MCF 10A (cell line): ENCODE measurements at regions not wholly inside any gene's neighbourhood (a gene's known extent, or its start where the extent isn't known, plus 50 kb on each side); places are given as distances from the start of the nearest gene placed in this dataset.
A peak's percentile ranks its signal among the peaks of the same experiment; 100 is the strongest.
"Not testable (repeated sequence)": the region's sequence is repeated elsewhere in the genome, so short reads cannot be mapped to it uniquely, and the experiment has no call there.

Experiments used
- BruUV-seq: library from RNA; stranded (reverse); fragments of 400-500 nt; replicated peaks from 2 replicates; lab custom pipeline; 2021; lab: Mats Ljungman, UMichigan
- CTCF ChIA-PET: fragments of 300-600 bp; sonication (Branson Sonifier 250); formaldehyde crosslinking; extraction: SDS; loops from one replicate; lab custom pipeline; 2021; ENCODE audit warnings: antibody characterized with exemption, inconsistent platforms; lab: Yijun Ruan, JAX
- POLR2A ChIA-PET: fragments of 300-600, 350-650 bp; sonication (Branson Sonifier 250); formaldehyde crosslinking; extraction: SDS; loops from one replicate; lab custom pipeline; 2020; ENCODE audit warnings: antibody characterized with exemption, inconsistent platforms; lab: Yijun Ruan, JAX
- DNase-seq: peaks from one replicate; pipeline ENCODE4 v3.0.0-alpha.2; 2018; ENCODE audit not compliant: unreplicated experiment
- H3K27ac Mint-ChIP-seq: one replicate; pipeline ENCODE4 v1.8.0; 2022; ENCODE audit warnings: mild to moderate bottlenecking, low read depth, mixed read lengths; ENCODE audit not compliant: unreplicated experiment
- H3K27me3 Mint-ChIP-seq: one replicate; pipeline ENCODE4 v1.8.0; 2022; ENCODE audit warnings: mixed read lengths; ENCODE audit not compliant: insufficient read depth, unreplicated experiment
- H3K36me3 Mint-ChIP-seq: one replicate; pipeline ENCODE4 v1.8.0; 2022; ENCODE audit warnings: mild to moderate bottlenecking, moderate library complexity, mixed read lengths; ENCODE audit not compliant: insufficient read depth, unreplicated experiment
- H3K4me1 Mint-ChIP-seq: one replicate; pipeline ENCODE4 v1.8.0; 2022; ENCODE audit warnings: mixed read lengths; ENCODE audit not compliant: insufficient read depth, unreplicated experiment
- H3K4me3 Mint-ChIP-seq: one replicate; pipeline ENCODE4 v1.8.0; 2022; ENCODE audit warnings: mild to moderate bottlenecking, moderate library complexity, mixed read lengths; ENCODE audit not compliant: unreplicated experiment
- H3K9me3 Mint-ChIP-seq: one replicate; pipeline ENCODE4 v1.8.0; 2022; ENCODE audit warnings: mixed read lengths; ENCODE audit not compliant: unreplicated experiment
- intact Hi-C: fragments of 100-400 bp; cut with micrococcal nuclease; formaldehyde crosslinking; loops from 2 replicates; pipeline ENCODE4 v1.14.1; 2022
- TF ChIP-seq, protein P1 (sequence below): fragments of 200-600 bp; IDR thresholded peaks from one replicate; pipeline ENCODE4 v1.8.0; 2022; ENCODE audit warnings: antibody characterized with exemption, mild to moderate bottlenecking; ENCODE audit not compliant: unreplicated experiment

DNA sequence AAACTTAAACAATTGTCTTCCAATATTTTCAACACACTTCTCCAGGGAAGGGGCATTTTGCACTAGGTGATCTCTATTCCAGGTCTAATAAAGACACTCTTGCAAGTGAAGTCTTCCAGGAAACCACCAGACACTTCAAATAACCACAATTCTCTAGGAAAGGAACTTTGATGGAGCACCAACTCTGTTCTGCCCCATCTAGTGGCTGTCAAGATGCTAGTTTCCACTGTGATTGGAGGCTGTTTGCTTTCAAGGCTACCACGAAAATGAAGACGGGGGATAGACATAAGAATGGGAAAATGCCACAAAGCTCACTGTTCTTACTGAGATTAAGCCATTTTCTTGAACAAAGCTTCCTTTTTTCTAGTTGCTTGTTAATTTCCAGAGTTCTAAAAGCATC, 100.6 kb upstream of the F9 start:
- no peak overlapping the region for H3K4me3 Mint-ChIP-seq
- no peaks in the 10 kb centered on the region for H3K9me3 Mint-ChIP-seq
- intact Hi-C loops, result loop anchor here (1.0 to 10.0 kb wide), 2 partner anchors 304 to 585 kb away; no protein-coding TSS in a partner anchor
- BruUV-seq, result no TSS peak
- ChIA-PET POLR2A (no interaction called here), CTCF (interaction anchor here (0.6 to 1.9 kb wide), 10 partner anchors 9 to 588 kb away, joined by 3 to 6 read pairs (median 3); no protein-coding TSS in a partner anchor)
- H3K27ac Mint-ChIP-seq, result no peak overlapping the region
- no peaks in the 10 kb centered on the region for H3K4me1 Mint-ChIP-seq
- TF ChIP-seq, protein P1, sequence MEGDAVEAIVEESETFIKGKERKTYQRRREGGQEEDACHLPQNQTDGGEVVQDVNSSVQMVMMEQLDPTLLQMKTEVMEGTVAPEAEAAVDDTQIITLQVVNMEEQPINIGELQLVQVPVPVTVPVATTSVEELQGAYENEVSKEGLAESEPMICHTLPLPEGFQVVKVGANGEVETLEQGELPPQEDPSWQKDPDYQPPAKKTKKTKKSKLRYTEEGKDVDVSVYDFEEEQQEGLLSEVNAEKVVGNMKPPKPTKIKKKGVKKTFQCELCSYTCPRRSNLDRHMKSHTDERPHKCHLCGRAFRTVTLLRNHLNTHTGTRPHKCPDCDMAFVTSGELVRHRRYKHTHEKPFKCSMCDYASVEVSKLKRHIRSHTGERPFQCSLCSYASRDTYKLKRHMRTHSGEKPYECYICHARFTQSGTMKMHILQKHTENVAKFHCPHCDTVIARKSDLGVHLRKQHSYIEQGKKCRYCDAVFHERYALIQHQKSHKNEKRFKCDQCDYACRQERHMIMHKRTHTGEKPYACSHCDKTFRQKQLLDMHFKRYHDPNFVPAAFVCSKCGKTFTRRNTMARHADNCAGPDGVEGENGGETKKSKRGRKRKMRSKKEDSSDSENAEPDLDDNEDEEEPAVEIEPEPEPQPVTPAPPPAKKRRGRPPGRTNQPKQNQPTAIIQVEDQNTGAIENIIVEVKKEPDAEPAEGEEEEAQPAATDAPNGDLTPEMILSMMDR, result peak; percentile 19
- no peaks in the 10 kb centered on the region for H3K27me3 Mint-ChIP-seq
- no peaks in the 10 kb centered on the region for H3K36me3 Mint-ChIP-seq
- peak; percentile 14 for DNase-seq

DNA sequence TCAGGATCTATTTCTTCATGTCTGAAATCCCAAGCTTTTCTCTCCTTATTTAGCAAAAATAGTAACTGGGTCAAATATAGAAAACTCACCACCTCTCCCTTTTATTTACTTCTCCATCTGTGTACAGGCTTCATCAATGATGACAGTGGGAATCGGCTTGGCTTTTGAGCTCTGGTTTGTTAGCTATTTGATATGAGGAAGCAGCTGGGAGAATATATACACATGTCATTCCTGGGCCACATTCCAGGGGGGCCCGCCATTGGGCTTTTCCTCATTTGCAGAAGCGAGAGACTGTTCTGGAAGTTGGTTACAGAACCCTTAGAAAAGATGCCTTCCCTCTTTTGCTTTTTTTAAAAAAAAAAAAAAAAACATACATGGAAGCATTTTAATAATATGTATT, 107.4 kb upstream of the F9 start:
- BruUV-seq, result no TSS peak
- POLR2A ChIA-PET, result interaction anchor here (0.7 kb wide), 1 partner anchor 767 kb away, joined by 3 read pairs; no protein-coding TSS in a partner anchor
- Mint-ChIP-seq H3K27ac (no peak overlapping the region), H3K36me3 (peaks cover 6% of the 10 kb centered on the region), H3K4me3 (no peak overlapping the region), H3K9me3 (peaks cover 7% of the 10 kb centered on the region), H3K27me3 (no peaks in the 10 kb centered on the region), H3K4me1 (no peaks in the 10 kb centered on the region)
- intact Hi-C loops, result no loop called here
- DNase-seq, result no peak
- TF ChIP-seq, protein P1, result no peak
- CTCF ChIA-PET, result interaction anchor here (0.6 kb wide), 1 partner anchor 328 kb away, joined by 3 read pairs; no protein-coding TSS in a partner anchor

DNA sequence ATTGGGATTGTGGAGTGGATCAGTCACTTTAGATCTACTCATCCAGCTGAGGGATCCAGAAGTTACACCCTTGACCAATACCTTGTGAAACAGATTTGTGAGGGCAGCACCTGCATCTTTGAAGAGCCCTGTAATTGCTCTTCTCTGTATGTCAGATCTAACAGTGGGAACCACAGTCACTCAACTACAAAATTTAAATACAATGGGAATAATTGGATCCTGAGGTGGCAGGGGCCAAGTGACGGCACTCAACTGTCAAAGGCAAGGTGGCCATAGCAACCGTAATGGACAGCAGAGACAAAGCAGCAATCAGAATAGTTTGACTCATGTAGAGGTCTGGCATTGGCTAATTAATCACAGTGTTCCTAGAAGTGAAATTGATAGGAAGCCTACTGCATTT, 132.3 kb upstream of the F9 start:
- H3K27me3 Mint-ChIP-seq, H3K4me3 Mint-ChIP-seq, CTCF ChIA-PET, BruUV-seq, DNase-seq, H3K36me3 Mint-ChIP-seq, intact Hi-C loops, H3K4me1 Mint-ChIP-seq, H3K27ac Mint-ChIP-seq, POLR2A ChIA-PET: not testable (repeated sequence)
- peaks cover 12% of the 10 kb centered on the region for H3K9me3 Mint-ChIP-seq

DNA sequence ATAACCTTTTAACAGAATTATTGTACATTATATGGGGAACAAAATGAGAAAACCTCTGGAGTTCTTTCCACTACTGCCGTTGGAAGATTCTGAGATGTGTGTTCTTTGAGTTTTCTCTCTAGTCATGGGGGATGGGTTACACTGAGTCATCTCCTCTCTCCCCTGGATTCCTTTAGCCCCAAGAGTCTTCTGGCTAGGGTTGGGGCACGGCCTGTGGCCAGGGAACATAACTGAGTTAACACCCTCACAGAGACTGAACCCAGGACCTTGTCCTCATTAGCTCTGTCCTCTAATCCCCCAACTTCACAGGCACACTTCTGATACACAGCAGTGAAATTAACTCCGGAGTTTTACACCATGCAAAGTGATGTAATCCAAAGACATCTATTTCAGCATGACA, 142.3 kb upstream of the F9 start:
- POLR2A ChIA-PET, result no interaction called here
- no peak overlapping the region for H3K27ac Mint-ChIP-seq

More for the DNA sequence above, 142.3 kb upstream of the F9 start:
- CTCF ChIA-PET, result no interaction called here
- TF ChIP-seq, protein P1, result no peak
- Mint-ChIP-seq H3K27me3 (no peaks in the 10 kb centered on the region), H3K4me3 (no peak overlapping the region), H3K9me3 (no peaks in the 10 kb centered on the region), H3K4me1 (no peaks in the 10 kb centered on the region), H3K36me3 (no peaks in the 10 kb centered on the region)
- intact Hi-C loops, result no loop called here
- no TSS peak for BruUV-seq
- DNase-seq, result peak; percentile 16
